ENCODE measurements at regions not wholly inside any gene's neighbourhood (a gene's known extent, or its start where the extent isn't known, plus 50 kb on each side); places are given as distances from the start of the nearest gene placed in this dataset.

- peaks cover 7 to 10% (median 10%) of the 10 kb centered on the region in 3 donors for H3K4me1 ChIP-seq (ENCODE audit: control insufficient read depth in 2 of 3, insufficient read depth in 2 of 3, low read depth in 1 of 3, low read length in 3 of 3)
- H3K4me3 ChIP-seq (ENCODE audit: low read length in 3 of 3): no peak overlapping the region
- no peaks in the 10 kb centered on the region for H3K36me3 ChIP-seq (ENCODE audit: control insufficient read depth in 2 of 3, insufficient read depth in 3 of 3, low read length in 3 of 3)
- intact Hi-C loops (cut with DNase I): loop anchor here (5.0 kb wide), 1 partner anchor 78 kb away; the partner anchor contains the start of gene SSBP3
- H3K9me3 ChIP-seq (ENCODE audit: control insufficient read depth in 2 of 3, insufficient read depth in 1 of 3, low read length in 3 of 3): no peaks in the 10 kb centered on the region
- no peaks in the 10 kb centered on the region for H3K27me3 ChIP-seq (ENCODE audit: control insufficient read depth, insufficient read depth, low read length)
- no peak for TF ChIP-seq CTCF (IDR thresholded peaks at IDR 0.05; ENCODE audit: borderline replicate concordance, extremely low read depth, insufficient read depth)
- no peak for FAIRE-seq
- no peak overlapping the region for H3K27ac ChIP-seq (ENCODE audit: low read depth in 2 of 2, low read length in 2 of 2)
- DNase-seq: peak in 1 of 5 donors; percentile 47
- H3K9ac ChIP-seq (ENCODE audit: low read length in 3 of 3): no peak overlapping the region
Observed at GRCh38 chr1:54485416-54485815, 62.6 kb upstream of the ACOT11 start.

- intact Hi-C loops (cut with DNase I): no loop called here
- no peak for FAIRE-seq
Observed at GRCh38 chr1:54483875-54484437, 64.1 kb upstream of the ACOT11 start.

GRCh38 chr1:54481201-54481884 is 66.7 kb upstream of the ACOT11 start:
- intact Hi-C loops (cut with DNase I): no loop called here
- no peak for DNase-seq
- H3K36me3 ChIP-seq (ENCODE audit: control insufficient read depth in 2 of 3, insufficient read depth in 3 of 3, low read length in 3 of 3): no peaks in the 10 kb centered on the region
- TF ChIP-seq CTCF (IDR thresholded peaks at IDR 0.05; ENCODE audit: borderline replicate concordance, extremely low read depth, insufficient read depth): no peak
- H3K27ac ChIP-seq (ENCODE audit: low read depth in 2 of 2, low read length in 2 of 2): no peak overlapping the region
- H3K27me3 ChIP-seq (ENCODE audit: control insufficient read depth, insufficient read depth, low read length): no peaks in the 10 kb centered on the region
- no peak overlapping the region for H3K4me3 ChIP-seq (ENCODE audit: low read length in 3 of 3)
- H3K9me3 ChIP-seq (ENCODE audit: control insufficient read depth in 2 of 3, insufficient read depth in 1 of 3, low read length in 3 of 3): no peaks in the 10 kb centered on the region
- H3K9ac ChIP-seq (ENCODE audit: low read length in 3 of 3): no peak overlapping the region
- H3K4me1 ChIP-seq (ENCODE audit: control insufficient read depth in 2 of 3, insufficient read depth in 2 of 3, low read depth in 1 of 3, low read length in 3 of 3): peaks cover 0 to 10% (median 2%) of the 10 kb centered on the region in 3 donors
- FAIRE-seq: no peak

More at GRCh38 chr1:54483875-54484437, 64.1 kb upstream of the ACOT11 start:
- no peak overlapping the region for H3K9ac ChIP-seq (ENCODE audit: low read length in 3 of 3)
- H3K36me3 ChIP-seq (ENCODE audit: control insufficient read depth in 2 of 3, insufficient read depth in 3 of 3, low read length in 3 of 3): no peaks in the 10 kb centered on the region
- DNase-seq: no peak
- H3K27me3 ChIP-seq (ENCODE audit: control insufficient read depth, insufficient read depth, low read length): no peaks in the 10 kb centered on the region
- H3K4me3 ChIP-seq (ENCODE audit: low read length in 3 of 3): no peak overlapping the region
- TF ChIP-seq CTCF (IDR thresholded peaks at IDR 0.05; ENCODE audit: borderline replicate concordance, extremely low read depth, insufficient read depth): no peak
- H3K9me3 ChIP-seq (ENCODE audit: control insufficient read depth in 2 of 3, insufficient read depth in 1 of 3, low read length in 3 of 3): no peaks in the 10 kb centered on the region
- no peak overlapping the region for H3K27ac ChIP-seq (ENCODE audit: low read depth in 2 of 2, low read length in 2 of 2)
- peaks cover 3 to 10% (median 7%) of the 10 kb centered on the region in 3 donors for H3K4me1 ChIP-seq (ENCODE audit: control insufficient read depth in 2 of 3, insufficient read depth in 2 of 3, low read depth in 1 of 3, low read length in 3 of 3)

Measured in kidney (tissue), 13 donors.